GM12874 (cell line): ENCODE measurements at regions not wholly inside any gene's neighbourhood (a gene's known extent, or its start where the extent isn't known, plus 50 kb on each side); places are given as distances from the start of the nearest gene placed in this dataset.

ENCODE experiments used
- CTCF ChIP-seq: IDR thresholded peaks from 2 replicates; pipeline ENCODE4 v1.5.1; 2011; ENCODE audit warnings: low read depth, mild to moderate bottlenecking, control low read depth, low read length, moderate library complexity; ENCODE audit not compliant: insufficient read depth

- no peak for TF ChIP-seq CTCF
These were observed 685.4 kb upstream of the MBL2 start for GRCh38 chr10:53458007-53458406.

- TF ChIP-seq CTCF: no peak
These were observed 680.6 kb upstream of the MBL2 start for GRCh38 chr10:53453196-53453595.

GRCh38 chr10:53447576-53447975 is 675.0 kb upstream of the MBL2 start:
- TF ChIP-seq CTCF: no peak

GRCh38 chr10:53441843-53442242 is 669.3 kb upstream of the MBL2 start:
- no peak for TF ChIP-seq CTCF

GRCh38 chr10:53440601-53441000 is 668.0 kb upstream of the MBL2 start:
- TF ChIP-seq CTCF: no peak

DNA sequence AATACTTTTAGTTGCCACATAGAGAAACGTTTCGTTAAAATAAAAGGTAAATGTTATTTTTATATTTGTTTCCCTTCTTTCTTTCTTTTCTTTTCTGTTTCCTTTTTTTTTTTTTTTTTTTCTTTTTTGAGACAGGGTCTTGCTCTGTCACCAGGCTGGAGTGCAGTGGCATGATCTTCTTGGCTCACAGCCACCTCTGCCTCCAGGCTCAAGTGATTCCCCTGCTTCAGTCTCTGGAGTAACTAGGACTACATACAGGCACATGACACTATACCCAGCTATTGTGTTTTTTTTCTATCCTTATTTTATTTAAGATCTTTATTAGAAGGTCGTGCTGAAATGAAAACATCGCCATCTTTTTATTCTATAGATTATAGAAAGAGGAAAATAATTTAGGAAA is 661.8 kb upstream of the MBL2 start:
- no peak for TF ChIP-seq CTCF

DNA sequence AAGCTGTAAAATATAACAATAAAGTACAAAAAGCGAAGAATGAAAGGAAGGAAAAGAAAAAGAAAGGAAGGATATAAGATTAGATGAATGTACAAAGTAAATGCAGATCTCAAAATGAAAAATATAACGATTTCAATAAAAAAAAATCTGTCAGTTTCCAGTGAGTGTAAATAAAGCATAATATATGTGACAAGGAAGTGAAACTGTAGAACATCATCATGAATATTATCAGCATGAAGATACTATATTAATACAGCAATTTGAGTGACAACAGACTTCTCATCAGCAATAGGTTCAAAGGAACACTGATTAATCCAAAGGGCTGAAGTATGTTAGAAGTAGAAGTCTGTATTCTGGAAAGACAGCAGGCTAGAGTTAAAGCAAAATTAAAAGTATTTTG is 659.5 kb upstream of the MBL2 start:
- no peak for TF ChIP-seq CTCF

- no peak for TF ChIP-seq CTCF
These were observed 658.4 kb upstream of the MBL2 start for GRCh38 chr10:53430974-53431373.
